ENCODE measurements at regions not wholly inside any gene's neighbourhood (a gene's known extent, or its start where the extent isn't known, plus 50 kb on each side); places are given as distances from the start of the nearest gene placed in this dataset.

GRCh38 chr5:174832811-174833210 is 108.4 kb downstream of the MSX2 start:
- TF ChIP-seq POLR2A (IDR thresholded peaks at IDR 0.05) (no peak), CTCF (IDR thresholded peaks at IDR 0.05) (no peak)

Measured in Peyer's patch (tissue), 4 donors.